Vagina (tissue), 2 donors: ENCODE measurements at regions not wholly inside any gene's neighbourhood (a gene's known extent, or its start where the extent isn't known, plus 50 kb on each side); places are given as distances from the start of the nearest gene placed in this dataset.
A peak's percentile ranks its signal among the peaks of the same experiment; 100 is the strongest.

Experiments used
- DNase-seq, 2 donors: peaks; one replicate each; pipeline ENCODE4 v3.0.0-alpha.2; 2017; ENCODE audit errors: extremely low spot score in 2 of 2
- H3K27ac ChIP-seq: fragments of 200-600 bp; sonication (generic); one replicate; pipeline ENCODE4 v1.5.1; 2019
- H3K27me3 ChIP-seq: fragments of 200-600 bp; sonication (generic); one replicate; pipeline ENCODE4 v1.5.1; 2019
- H3K36me3 ChIP-seq, 2 donors: fragments of 200-600 bp; sonication (generic); one replicate each; pipeline ENCODE4 v1.5.1; 2017 to 2019
- H3K4me1 ChIP-seq: fragments of 200-600 bp; sonication (generic); one replicate; pipeline ENCODE4 v1.5.1; 2019
- H3K4me3 ChIP-seq, 2 donors: fragments of 200-600 bp; sonication (generic); 1 replicate in 1 of 2; 2 replicates in 1 of 2; pipeline ENCODE4 v1.5.1; 2016 to 2019
- H3K9me3 ChIP-seq: fragments of 200-600 bp; sonication (generic); one replicate; pipeline ENCODE4 v1.5.1; 2019
- POLR2A ChIP-seq, 2 donors: fragments of 450-650 bp; IDR thresholded peaks; one replicate each; pipeline ENCODE4 v1.6.1; 2017; ENCODE audit warnings: antibody characterized with exemption in 2 of 2, mild to moderate bottlenecking in 2 of 2, moderate library complexity in 2 of 2
- POLR2AphosphoS5 ChIP-seq, 2 donors: sonication (generic); formaldehyde crosslinking; IDR thresholded peaks; one replicate each; pipeline ENCODE4 v1.9.0; 2017; ENCODE audit warnings: antibody characterized with exemption in 2 of 2, mild to moderate bottlenecking in 2 of 2, low read depth in 1 of 2; ENCODE audit not compliant: insufficient read depth in 1 of 2
- intact Hi-C: fragments of 100-400 bp; cut with DNase I; formaldehyde crosslinking; loops from one replicate; pipeline ENCODE4 v1.15.1; 2023
- TF ChIP-seq, protein P1 (sequence below), 3 experiments: fragments of 450-650 bp in 2 of 3; fragments of 200-600 bp in 1 of 3; sonication (generic) in 1 of 3; IDR thresholded peaks; one replicate each; pipeline ENCODE4 v1.5.1; 2017 to 2019; ENCODE audit warnings: antibody characterized with exemption in 3 of 3, mild to moderate bottlenecking in 2 of 3, moderate library complexity in 2 of 3

DNA sequence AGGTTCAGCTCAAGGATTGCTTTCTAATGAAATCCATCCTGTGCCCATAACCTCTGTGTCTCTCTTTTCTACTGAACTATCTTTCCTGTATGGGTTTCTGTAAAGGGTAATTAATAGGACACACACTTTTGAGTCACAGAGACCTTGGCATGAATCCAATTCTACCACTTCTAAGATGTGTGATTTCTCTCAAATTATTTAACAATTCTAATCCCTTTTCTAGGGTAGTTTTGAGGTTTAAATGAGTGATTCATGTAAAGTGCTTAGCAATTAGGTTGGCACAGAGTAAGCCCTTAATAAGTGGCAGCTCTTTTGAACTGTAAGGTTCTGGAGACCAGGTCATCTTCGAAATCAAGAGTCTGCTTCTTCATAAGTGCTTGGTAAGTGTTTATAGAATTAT is 202.7 kb downstream of the RASSF9 start:
- no peaks in the 10 kb centered on the region for H3K27me3 ChIP-seq
- H3K4me3 ChIP-seq, result no peak overlapping the region
- H3K27ac ChIP-seq, result no peak overlapping the region
- TF ChIP-seq POLR2AphosphoS5 (IDR thresholded peaks at IDR 0.05; ENCODE audit: insufficient read depth in 1 of 2, low read depth in 1 of 2) (no peak), POLR2A (IDR thresholded peaks at IDR 0.05) (no peak)
- TF ChIP-seq, protein P1, sequence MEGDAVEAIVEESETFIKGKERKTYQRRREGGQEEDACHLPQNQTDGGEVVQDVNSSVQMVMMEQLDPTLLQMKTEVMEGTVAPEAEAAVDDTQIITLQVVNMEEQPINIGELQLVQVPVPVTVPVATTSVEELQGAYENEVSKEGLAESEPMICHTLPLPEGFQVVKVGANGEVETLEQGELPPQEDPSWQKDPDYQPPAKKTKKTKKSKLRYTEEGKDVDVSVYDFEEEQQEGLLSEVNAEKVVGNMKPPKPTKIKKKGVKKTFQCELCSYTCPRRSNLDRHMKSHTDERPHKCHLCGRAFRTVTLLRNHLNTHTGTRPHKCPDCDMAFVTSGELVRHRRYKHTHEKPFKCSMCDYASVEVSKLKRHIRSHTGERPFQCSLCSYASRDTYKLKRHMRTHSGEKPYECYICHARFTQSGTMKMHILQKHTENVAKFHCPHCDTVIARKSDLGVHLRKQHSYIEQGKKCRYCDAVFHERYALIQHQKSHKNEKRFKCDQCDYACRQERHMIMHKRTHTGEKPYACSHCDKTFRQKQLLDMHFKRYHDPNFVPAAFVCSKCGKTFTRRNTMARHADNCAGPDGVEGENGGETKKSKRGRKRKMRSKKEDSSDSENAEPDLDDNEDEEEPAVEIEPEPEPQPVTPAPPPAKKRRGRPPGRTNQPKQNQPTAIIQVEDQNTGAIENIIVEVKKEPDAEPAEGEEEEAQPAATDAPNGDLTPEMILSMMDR (IDR thresholded peaks at IDR 0.05), result no peak
- no peaks in the 10 kb centered on the region for H3K9me3 ChIP-seq
- no peak for DNase-seq
- H3K4me1 ChIP-seq, result no peaks in the 10 kb centered on the region
- intact Hi-C loops, result no loop called here
- no peaks in the 10 kb centered on the region for H3K36me3 ChIP-seq

DNA sequence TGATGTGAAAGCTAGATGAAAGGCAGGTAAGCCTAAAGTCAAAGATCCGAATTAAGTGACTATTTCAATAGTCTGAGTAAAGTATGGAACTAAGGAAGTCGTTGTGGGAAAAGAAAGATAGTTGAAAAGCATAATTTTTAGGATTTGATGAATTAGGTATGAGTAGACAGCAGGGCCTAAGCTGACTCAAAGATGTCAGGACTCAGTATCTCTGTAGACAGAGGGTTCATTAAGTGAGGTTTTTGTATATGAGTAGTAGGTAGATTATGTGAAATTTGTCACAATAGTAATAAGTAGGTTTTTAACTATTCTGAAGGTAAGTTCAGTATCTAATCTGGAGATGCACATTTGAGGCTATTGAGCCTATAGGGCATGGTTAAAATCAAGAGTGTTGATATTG is 196.4 kb downstream of the RASSF9 start:
- intact Hi-C loops, result no loop called here
- DNase-seq, result no peak

DNA sequence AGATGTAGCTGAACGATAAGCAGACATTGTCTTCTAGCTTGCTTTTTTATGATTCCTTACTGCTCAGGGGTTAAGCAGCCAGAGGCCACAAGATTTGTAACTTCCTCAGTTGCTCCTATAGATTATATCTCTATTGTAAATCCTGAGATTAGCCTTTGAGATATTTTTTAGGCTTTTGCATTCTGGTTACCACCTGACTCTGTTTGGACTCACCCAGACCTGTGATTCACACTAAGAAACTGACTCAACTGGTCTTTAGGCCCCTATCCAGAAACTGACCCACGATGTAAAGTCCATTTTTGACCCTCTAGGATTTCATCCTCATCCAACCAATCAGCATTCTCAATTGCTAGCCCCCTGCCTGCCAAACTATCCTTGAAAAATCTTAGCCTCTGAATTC is 194.4 kb downstream of the RASSF9 start:
- Histone ChIP-seq H3K27me3 (no peaks in the 10 kb centered on the region), H3K4me1 (no peaks in the 10 kb centered on the region), H3K9me3 (no peaks in the 10 kb centered on the region), H3K27ac (no peak overlapping the region), H3K4me3 (no peak overlapping the region), H3K36me3 (no peaks in the 10 kb centered on the region)
- TF ChIP-seq POLR2AphosphoS5 (IDR thresholded peaks at IDR 0.05; ENCODE audit: insufficient read depth in 1 of 2, low read depth in 1 of 2), result no peak
- DNase-seq, result no peak
- intact Hi-C loops, result no loop called here

More for the DNA sequence above, 196.4 kb downstream of the RASSF9 start:
- H3K27me3 ChIP-seq, result no peaks in the 10 kb centered on the region
- no peak overlapping the region for H3K27ac ChIP-seq
- TF ChIP-seq, protein P1 (IDR thresholded peaks at IDR 0.05), result no peak
- TF ChIP-seq POLR2AphosphoS5 (IDR thresholded peaks at IDR 0.05; ENCODE audit: insufficient read depth in 1 of 2, low read depth in 1 of 2) (no peak), POLR2A (IDR thresholded peaks at IDR 0.05) (no peak)
- H3K4me1 ChIP-seq, result no peaks in the 10 kb centered on the region
- no peak overlapping the region for H3K4me3 ChIP-seq
- no peaks in the 10 kb centered on the region for H3K9me3 ChIP-seq
- no peaks in the 10 kb centered on the region for H3K36me3 ChIP-seq

DNA sequence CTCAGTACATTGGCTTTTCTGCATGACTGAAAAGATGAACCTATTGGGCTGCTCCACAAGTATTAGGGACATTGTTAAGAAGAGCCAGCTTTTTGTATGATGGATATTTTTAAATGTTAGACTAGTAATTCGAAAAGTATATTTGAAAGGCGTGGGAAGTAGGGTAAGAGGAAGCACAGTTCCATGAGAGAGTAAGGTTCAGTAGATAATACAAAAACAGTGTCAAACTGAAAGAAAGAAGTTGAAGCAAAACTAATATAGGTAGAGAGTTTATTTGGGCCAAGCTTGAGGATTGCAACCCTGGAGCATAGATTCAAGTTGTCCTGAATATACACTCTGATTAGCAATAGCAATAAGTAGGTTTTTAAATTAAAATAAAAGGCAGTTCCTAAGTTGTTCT is 193.9 kb downstream of the RASSF9 start:
- Histone ChIP-seq H3K4me3 (no peak overlapping the region), H3K4me1 (no peaks in the 10 kb centered on the region), H3K27me3 (no peaks in the 10 kb centered on the region), H3K36me3 (no peaks in the 10 kb centered on the region), H3K9me3 (no peaks in the 10 kb centered on the region), H3K27ac (no peak overlapping the region)
- intact Hi-C loops, result no loop called here
- TF ChIP-seq POLR2AphosphoS5 (IDR thresholded peaks at IDR 0.05; ENCODE audit: insufficient read depth in 1 of 2, low read depth in 1 of 2) (no peak), POLR2A (IDR thresholded peaks at IDR 0.05) (no peak)
- TF ChIP-seq, protein P1 (IDR thresholded peaks at IDR 0.05), result no peak
- DNase-seq, result no peak

DNA sequence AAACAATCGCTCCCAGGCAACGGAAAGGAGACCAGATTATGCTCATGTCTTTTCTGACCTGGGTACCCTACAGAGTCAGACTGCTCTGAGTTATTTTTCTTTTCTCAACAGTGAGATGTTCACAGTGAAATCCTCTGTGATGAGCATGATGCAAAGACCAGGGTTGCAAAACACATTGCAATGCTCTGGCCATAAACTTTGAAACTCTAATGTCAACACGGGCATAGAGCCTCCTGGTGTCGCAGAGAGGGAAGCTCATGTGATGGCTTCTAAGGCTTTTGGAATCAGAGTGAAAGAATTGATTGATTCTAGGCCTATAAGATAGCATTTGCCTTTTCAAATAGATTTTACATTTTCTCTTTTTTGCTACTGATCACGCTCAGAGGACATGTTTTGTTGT is 193.4 kb downstream of the RASSF9 start:
- no peak for DNase-seq
- Histone ChIP-seq H3K9me3 (no peaks in the 10 kb centered on the region), H3K4me3 (no peak overlapping the region), H3K36me3 (no peaks in the 10 kb centered on the region), H3K27me3 (no peaks in the 10 kb centered on the region), H3K27ac (no peak overlapping the region), H3K4me1 (no peaks in the 10 kb centered on the region)
- intact Hi-C loops, result no loop called here
- TF ChIP-seq POLR2AphosphoS5 (IDR thresholded peaks at IDR 0.05; ENCODE audit: insufficient read depth in 1 of 2, low read depth in 1 of 2), result no peak
- TF ChIP-seq, protein P1 (IDR thresholded peaks at IDR 0.05), result peak in 1 of 3 experiments; percentile 10

DNA sequence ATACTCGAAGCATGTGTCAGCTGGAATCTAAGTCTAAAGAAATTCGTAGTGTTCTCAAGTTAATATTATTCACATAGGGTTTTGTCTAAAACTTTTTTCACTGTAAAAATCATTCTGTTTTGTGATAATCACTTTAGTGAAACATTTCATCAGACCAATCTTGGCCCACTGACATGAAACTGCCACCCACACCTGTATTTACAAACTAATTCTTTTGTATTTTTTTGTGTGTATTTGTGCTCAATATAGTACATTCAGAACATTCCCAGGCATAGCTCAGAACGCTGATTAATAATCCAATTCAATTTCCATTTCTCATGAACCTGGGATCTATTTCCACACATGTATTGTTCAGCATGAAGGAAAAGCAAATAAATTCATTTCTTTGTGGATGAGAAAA is 191.7 kb downstream of the RASSF9 start:
- TF ChIP-seq, protein P1 (IDR thresholded peaks at IDR 0.05), result no peak
- TF ChIP-seq POLR2AphosphoS5 (IDR thresholded peaks at IDR 0.05; ENCODE audit: insufficient read depth in 1 of 2, low read depth in 1 of 2) (no peak), POLR2A (IDR thresholded peaks at IDR 0.05) (no peak)
- no peaks in the 10 kb centered on the region for H3K27me3 ChIP-seq
- no peaks in the 10 kb centered on the region for H3K4me1 ChIP-seq
- intact Hi-C loops, result no loop called here
- H3K4me3 ChIP-seq, result no peak overlapping the region
- H3K36me3 ChIP-seq, result no peaks in the 10 kb centered on the region
- no peak overlapping the region for H3K27ac ChIP-seq
- DNase-seq, result no peak
- H3K9me3 ChIP-seq, result no peaks in the 10 kb centered on the region
